Stimulated activated CD8-positive, alpha-beta memory T cell treated with anti-CD3 and anti-CD28 coated beads, Interleukin-7, amount 100 ng/mL, for 48 hours (primary cell): ENCODE measurements at regions not wholly inside any gene's neighbourhood (a gene's known extent, or its start where the extent isn't known, plus 50 kb on each side); places are given as distances from the start of the nearest gene placed in this dataset.
"Not testable (repeated sequence)": the region's sequence is repeated elsewhere in the genome, so short reads cannot be mapped to it uniquely, and the experiment has no call there.

Experiments used
- DNase-seq, 2 donors: peaks; one replicate each; pipeline ENCODE4 v3.0.0-alpha.2; 2020; ENCODE audit warnings: low read depth in 1 of 2; ENCODE audit errors: extremely low read depth in 1 of 2

- no peak for DNase-seq
Observed at GRCh38 chr22:48490500-48491411, 1336.9 kb downstream of the BRD1 start.

DNA sequence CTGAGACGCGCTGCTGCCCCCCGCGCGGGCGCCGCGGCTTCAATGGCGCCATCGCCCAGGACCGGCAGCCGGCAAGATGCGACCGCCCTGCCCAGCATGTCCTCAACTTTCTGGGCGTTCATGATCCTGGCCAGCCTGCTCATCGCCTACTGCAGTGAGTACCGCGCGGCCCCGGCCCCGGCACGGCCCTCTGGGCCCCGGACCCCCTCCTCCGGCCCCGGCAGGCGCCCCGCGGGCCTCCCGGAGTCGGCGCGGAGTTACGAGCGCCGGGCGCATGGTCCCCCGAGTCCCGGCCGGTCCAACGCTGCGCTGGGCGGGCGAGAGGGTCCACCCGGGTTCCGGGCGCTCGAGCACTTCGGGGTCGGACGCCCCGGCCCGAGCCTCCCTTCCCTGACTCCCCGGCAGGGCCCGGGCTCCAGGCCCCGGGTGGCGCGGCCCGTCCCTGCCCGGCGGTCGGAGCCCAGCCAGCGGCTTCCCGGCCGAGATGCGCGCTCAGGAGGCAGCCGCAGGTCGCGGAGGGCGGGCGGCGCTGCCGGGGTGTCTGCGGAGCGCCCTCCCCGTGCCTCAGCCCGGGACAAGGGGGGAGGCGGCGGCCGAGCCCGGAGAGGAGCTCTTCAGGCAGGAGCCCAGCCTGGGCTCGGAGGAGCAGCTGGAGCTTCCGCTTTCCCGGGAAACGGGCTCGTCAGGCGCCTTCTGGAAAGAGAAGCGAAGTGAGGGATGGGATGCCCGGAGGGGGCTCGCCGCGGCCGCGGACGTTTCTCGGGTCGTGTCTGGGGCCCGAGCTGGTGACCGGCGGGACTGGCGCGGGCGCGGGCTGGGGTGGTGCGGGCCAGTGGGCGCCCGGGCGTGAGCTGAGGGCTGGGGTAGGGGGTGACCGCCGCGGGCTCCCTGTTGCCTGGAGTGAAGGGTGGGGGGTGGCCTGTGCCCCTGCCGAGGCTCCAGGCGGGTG, 1337.8 kb downstream of the BRD1 start:
- no peak for DNase-seq

DNA sequence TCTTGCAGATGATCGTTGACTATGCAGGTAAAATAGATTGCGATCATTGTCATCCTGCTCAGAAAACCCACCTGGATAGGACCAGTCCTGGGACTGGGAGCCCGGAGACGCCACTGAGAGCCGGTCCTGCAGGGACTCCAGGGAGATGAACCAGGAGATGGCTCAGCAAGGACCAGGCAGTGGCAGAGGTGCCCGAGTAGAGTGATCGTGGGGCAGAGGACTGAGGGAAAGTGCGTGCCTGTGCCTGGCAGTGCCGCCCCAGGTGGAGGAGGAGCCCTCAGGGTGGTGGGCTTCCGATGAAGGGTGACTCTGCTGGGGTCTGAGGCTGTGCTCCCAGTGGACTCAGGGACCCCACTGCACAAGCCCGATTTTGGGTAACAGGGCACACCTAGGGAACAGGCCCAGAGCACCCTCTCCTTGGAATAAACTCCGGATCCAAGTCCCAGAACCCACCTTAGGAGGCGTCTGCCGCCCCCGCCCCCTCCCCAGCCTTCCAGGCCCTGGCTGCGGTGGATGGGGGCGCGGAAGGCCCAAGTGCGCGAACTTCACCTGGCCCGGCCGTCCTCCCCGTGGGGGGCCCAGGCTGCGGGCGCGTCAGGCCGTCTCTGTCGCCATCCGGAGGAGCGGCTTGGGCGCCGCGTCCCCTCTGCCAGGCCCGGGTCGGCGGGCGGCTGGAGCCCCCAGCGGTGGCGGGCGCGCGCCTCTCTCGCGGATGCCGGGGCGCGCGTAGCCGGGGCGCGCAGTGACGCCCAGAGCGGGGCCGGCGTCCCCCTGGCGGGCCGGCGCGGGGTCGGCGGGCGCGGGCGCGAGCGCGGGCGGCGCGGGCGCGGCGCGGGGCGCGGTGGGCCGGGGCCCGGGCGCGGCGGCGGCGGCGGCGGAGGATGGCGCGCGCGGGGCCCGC, 1338.8 kb downstream of the BRD1 start:
- no peak for DNase-seq

GRCh38 chr22:48488149-48488551, 1339.5 kb downstream of the BRD1 start:
- no peak for DNase-seq

DNA sequence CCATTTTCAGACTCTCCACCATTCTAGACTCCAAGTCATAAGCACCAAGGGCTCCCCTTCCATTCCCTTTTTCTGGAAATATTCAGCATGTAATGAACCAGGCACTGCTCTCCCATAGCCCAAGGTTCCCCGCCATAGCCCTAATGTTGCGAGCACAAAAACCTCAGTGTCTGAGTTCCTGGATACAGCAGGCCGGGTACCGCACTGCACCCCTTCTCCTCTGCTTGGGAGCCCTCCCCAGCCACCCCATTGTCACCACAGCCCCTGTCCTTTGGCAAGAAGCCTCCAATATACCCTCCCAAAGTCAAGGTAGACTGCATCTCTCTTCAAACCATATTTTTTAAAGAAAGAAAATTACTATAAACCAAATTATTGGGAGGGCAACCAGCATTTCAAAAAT, 1341.1 kb downstream of the BRD1 start:
- no peak for DNase-seq

GRCh38 chr22:48486134-48486532, 1341.5 kb downstream of the BRD1 start:
- no peak for DNase-seq

DNA sequence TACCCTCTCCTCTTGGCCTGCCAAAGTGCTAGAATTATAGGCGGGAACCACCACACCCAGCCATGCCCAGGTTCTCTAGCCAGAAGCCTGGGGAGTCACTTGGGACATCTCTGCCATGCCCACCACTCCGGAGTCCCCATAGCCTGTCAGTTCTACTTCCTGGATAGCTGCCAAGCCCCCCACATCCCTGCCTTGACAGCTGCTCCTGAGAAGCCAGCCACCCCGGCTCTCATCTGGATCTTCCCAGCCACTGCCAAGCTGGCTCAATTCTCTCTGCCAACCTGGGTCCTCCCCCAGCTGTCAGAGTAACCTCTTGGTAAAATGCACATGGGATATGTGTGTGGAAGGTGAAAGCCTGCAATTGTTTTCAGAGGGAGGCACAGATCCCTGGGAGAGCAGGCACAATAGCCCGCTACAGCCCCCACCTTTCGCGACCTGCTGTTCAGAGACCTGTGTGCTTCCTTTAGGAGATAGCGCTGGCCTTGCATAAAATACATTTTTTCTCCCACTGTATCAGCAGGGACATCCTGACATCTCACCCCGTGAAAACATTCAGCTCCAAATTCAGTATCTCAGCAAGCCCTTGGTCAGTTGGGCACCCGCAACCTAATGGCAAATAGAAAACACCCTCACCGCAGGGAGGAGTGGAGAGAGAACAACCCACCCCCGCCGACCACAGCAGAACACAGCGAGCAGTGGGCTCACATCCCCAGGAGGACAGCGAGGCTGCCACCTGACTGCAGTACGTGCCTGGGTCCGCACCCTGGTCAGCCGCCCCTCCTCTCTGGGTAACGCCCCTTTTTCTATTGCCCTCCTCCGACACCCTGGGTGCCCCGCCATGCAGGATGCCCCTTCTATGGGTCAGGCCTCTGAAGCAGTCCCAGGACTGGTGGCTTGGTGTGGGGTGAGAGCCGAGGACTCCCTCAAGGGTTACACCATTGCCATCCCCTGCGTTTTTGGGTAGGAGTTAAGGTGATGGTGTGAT, 1342.2 kb downstream of the BRD1 start:
- DNase-seq, result no peak

DNA sequence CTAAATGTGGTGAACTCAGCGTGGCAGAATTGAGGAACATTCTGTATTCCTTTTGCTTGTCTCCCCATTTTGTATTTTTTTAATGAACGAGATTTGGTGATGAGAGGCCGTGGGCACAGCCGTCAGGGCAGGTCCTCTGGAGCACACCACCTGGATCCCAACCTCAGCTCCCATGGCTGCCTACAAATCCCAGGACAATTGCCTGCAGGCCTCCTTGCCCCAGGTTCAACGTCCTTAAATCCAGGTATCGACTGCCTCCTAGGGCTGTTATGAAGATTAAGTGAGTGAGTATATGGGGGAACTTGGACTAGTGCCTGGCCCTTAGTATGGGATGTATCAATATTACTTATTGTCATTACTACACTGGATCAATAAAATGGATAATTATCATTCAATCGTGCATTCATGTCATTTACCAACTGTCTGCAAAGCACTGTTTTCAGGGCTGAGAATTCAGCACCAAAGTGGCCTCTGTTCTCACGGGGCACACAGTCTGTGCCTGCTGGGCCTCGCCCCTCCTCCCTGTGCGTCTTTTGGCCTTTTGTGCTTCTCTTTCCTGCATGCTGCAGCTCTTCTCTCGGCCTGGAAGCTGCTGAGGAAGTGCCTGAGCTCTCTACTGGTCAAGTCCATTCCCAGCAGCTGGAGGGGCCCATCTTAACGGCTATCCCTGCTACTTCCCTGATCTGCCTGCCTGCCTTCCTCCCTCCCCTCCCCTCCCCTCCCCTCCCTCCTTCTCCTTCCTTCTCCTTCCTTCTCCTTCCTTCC, 1343.7 kb downstream of the BRD1 start:
- DNase-seq, result no peak

- no peak for DNase-seq
Observed at GRCh38 chr22:48482771-48483170, 1344.9 kb downstream of the BRD1 start.

GRCh38 chr22:48482198-48482597, 1345.5 kb downstream of the BRD1 start:
- DNase-seq, result not testable (repeated sequence)

GRCh38 chr22:48481748-48482147, 1345.9 kb downstream of the BRD1 start:
- no peak for DNase-seq

DNA sequence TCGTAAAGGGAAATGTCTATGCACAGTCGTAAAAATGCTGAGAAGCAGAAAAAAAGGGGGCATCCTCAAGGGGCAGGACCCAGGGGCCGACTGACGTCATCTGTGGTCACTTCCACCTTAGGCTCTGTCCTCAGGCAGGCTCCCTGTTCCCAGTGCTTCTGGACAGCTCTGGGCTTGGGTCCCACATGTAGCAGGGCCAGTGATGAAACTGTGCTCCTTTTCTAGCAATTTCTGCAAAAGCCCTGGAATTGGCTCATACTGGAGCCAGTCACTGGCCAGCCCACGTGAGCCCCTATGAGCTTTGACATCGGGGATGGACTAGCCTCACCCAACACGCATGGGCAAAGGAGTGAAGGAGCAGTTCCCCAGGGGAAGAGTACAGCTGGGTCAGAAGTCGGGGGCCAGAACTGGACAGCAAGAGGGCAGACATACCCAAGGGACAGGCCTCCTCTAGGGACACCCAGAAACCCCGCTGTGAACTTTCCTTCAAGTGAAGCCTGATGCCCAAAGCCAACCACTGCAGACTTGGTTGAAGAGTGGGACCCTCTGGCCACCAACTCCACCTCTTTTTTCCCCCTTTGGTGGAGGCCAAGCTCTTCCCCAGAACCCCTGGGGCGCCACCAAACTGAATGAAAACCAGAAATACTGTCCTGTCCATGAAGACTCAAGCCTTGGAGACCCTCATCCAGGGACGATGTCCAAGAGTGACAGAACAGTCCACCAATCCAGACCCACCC, 1349.0 kb downstream of the BRD1 start:
- DNase-seq, result no peak

- no peak for DNase-seq
Observed at GRCh38 chr22:48478124-48478523, 1349.5 kb downstream of the BRD1 start.

DNA sequence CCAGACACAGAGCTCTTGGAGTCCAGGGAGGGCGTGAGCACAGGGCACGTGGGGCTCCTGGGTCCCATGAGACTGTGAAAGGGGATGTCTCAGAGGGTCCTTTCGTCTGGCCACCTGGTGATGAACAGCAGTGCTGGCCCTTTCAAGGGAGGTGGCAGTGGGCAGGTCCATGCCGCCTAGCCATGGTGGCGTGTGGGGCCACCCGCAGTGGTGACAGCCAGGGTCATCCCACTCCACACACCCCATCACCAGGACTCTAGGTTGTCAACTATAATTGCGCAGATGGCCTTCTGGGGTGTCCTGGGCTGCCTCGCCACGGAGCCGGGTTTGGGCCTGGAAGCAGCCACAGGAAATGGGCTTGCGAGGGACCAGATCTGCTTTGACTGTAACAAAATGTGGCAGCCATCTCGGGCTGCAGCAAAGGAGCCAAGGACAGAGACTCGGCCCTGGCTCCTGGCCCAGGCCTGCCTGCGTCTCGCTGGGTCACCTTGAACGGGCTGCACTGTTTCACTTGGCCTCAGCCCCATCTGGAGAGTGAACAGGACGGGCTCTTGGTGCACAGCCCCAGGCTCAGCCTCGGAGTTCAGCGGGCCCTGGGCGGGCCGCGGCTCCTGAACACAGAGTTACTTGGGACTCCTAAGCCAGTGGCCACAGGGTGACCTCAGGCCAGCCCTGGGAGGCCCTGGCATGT, 1350.5 kb downstream of the BRD1 start:
- DNase-seq, result no peak

DNA sequence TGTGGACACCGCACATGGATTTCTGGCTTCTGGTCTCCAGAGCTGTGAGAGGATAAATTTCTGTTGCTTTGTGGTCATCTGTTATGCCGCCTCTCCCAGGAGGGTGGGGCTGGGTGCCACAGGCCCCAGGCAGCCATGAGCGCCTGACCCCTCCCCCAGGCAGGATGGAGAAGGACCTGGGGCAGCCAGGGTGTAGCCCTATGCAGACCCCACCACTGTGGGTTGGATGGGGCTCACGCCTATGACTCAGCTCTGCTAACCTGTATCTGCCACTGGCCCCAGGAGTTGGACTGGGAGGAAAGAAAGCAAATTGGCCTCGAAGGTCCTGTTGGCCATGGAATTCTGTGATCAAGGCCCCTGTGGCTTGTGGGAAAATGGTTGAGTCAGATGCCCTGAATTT, 1351.1 kb downstream of the BRD1 start:
- no peak for DNase-seq

- DNase-seq, result no peak
Observed at GRCh38 chr22:48475661-48476345, 1351.9 kb downstream of the BRD1 start.

DNA sequence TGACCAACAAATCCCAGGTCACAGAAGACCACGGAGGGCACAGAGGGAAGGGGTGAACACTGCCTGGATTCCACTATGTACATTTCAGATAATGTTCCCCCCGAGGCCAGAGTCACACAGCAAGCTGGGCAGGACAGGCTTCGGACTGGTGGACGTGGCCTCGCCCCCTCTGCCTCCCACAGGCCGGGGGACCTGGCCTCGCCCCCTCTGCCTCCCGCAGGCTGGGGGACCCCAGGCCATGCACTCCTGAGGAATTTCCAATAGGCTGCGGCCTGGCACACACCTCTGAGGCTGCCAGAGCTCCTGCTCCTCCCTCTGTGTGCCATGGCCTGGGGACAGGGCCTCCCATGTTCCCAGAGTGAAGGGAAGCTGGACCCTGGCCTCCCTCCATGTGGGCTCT, 1352.8 kb downstream of the BRD1 start:
- no peak for DNase-seq
